PFSK-1 (cell line): ENCODE measurements at regions not wholly inside any gene's neighbourhood (a gene's known extent, or its start where the extent isn't known, plus 50 kb on each side); places are given as distances from the start of the nearest gene placed in this dataset.

Experiments
- REST ChIP-seq, 2 experiments: IDR thresholded peaks; 2 replicates each; pipeline versions ENCODE4 v1.6.1 to v1.8.0; 2011 to 2012; ENCODE audit warnings: low read depth in 2 of 2, low read length in 2 of 2, control low read depth in 1 of 2, inconsistent platforms in 1 of 2, mild to moderate bottlenecking in 1 of 2, moderate library complexity in 1 of 2; ENCODE audit not compliant: insufficient read depth in 1 of 2
- SIN3A ChIP-seq: IDR thresholded peaks from 2 replicates; pipeline ENCODE4 v1.6.1; 2012; ENCODE audit warnings: mild to moderate bottlenecking, low read length, moderate library complexity, borderline replicate concordance; ENCODE audit not compliant: insufficient read depth

- TF ChIP-seq SIN3A, result no peak
- TF ChIP-seq REST (IDR thresholded peaks at IDR 0.05; ENCODE audit: insufficient read depth in 1 of 2, low read depth in 2 of 2, low read length in 2 of 2), result no peak
These were observed 194.0 kb upstream of the HHIP start for GRCh38 chr4:144451766-144452450.
